ENCODE measurements at regions not wholly inside any gene's neighbourhood (a gene's known extent, or its start where the extent isn't known, plus 50 kb on each side); places are given as distances from the start of the nearest gene placed in this dataset.

DNA sequence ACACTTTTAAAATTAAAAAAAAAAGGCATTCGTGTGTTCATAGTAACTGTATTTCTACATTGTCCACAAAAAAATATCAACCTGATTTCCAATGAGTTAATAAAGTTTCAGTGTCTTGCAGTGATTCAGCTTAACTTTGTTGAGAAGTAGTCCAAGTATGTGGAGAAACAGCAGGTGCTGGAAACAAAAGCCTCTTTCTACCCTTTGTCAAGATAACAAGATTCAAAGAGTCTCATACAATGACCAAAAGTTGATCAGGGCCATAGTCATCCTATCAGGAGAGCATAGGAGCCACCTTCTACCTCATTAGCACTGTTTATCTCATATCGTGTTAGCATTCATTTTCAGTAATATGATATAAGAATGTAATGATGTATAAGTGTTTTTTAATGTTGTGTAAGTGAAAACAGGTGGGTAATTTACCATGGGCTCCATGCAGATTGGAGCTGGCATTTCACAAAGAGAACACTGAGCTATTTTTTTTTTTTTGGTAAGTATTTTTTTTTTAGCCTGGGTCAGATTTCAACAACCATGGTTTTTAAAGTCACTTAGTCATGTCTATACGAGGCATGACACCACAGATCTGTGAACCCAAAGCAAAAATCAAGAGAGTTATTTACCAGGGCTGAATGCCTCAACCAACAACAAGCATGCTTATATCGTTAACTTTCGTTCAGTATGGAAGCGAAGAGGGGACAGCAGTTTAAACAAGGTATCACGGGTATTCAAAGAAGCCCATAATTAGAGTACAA, 165.0 kb upstream of the ZNF521 start:
- no peak overlapping the region for H3K4me3 Mint-ChIP-seq (ENCODE audit: unreplicated experiment)

DNA sequence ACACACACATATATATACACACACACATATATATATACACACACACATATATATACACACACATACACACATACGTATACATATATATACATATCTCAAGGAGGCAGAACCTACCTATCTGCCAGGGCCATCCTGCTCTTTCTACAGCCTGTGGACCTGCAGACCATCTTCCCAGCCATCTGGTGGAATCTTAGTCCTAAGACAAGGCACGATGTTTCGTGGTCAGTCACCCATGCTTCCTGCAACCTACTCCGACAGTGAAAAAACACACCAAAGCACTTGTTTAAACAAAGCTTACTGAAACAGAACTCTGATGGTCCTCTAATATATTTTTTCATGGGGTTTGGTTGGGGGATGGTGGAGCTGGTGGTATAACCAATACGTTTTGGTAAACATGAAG, 164.2 kb upstream of the ZNF521 start:
- no peaks in the 10 kb centered on the region for H3K27me3 Mint-ChIP-seq (ENCODE audit: unreplicated experiment)
- H3K36me3 Mint-ChIP-seq (ENCODE audit: unreplicated experiment) = no peaks in the 10 kb centered on the region
- no peaks in the 10 kb centered on the region for H3K9me3 Mint-ChIP-seq (ENCODE audit: unreplicated experiment)
- no peak overlapping the region for H3K27ac Mint-ChIP-seq (ENCODE audit: unreplicated experiment)
- no peak overlapping the region for H3K4me3 Mint-ChIP-seq (ENCODE audit: unreplicated experiment)
- peaks cover 29% of the 10 kb centered on the region for H3K4me1 Mint-ChIP-seq (ENCODE audit: unreplicated experiment)
- no peak for DNase-seq (ENCODE audit: extremely low spot score, unreplicated experiment)
- TF ChIP-seq, protein P1, sequence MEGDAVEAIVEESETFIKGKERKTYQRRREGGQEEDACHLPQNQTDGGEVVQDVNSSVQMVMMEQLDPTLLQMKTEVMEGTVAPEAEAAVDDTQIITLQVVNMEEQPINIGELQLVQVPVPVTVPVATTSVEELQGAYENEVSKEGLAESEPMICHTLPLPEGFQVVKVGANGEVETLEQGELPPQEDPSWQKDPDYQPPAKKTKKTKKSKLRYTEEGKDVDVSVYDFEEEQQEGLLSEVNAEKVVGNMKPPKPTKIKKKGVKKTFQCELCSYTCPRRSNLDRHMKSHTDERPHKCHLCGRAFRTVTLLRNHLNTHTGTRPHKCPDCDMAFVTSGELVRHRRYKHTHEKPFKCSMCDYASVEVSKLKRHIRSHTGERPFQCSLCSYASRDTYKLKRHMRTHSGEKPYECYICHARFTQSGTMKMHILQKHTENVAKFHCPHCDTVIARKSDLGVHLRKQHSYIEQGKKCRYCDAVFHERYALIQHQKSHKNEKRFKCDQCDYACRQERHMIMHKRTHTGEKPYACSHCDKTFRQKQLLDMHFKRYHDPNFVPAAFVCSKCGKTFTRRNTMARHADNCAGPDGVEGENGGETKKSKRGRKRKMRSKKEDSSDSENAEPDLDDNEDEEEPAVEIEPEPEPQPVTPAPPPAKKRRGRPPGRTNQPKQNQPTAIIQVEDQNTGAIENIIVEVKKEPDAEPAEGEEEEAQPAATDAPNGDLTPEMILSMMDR (IDR thresholded peaks at IDR 0.05) = no peak

More for the DNA sequence above, 165.0 kb upstream of the ZNF521 start:
- Mint-ChIP-seq H3K27me3 (ENCODE audit: unreplicated experiment) (no peaks in the 10 kb centered on the region), H3K9me3 (ENCODE audit: unreplicated experiment) (no peaks in the 10 kb centered on the region), H3K4me1 (ENCODE audit: unreplicated experiment) (peaks cover 29% of the 10 kb centered on the region), H3K27ac (ENCODE audit: unreplicated experiment) (peak overlapping the region; percentile 80), H3K36me3 (ENCODE audit: unreplicated experiment) (no peaks in the 10 kb centered on the region)
- no peak for DNase-seq (ENCODE audit: extremely low spot score, unreplicated experiment)
- TF ChIP-seq, protein P1 (IDR thresholded peaks at IDR 0.05) = no peak

DNA sequence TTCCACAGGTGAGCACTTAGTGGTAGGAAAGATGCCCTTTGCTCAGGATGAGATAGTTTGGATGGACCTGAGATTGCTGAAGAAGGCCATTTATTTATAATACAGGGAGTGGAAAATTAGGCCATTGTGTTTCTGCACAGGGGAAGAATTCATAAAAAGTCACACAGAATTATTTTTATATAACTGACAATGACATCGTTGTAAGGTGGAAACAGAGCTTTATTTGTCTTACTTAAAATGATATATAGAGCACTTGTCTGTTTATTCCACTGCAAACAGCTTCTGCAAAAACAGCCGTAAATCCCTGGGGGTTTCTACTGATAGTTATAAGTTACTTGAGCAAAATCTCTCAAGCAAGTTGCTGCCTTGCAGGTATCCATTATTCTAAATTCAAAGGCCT, 158.1 kb upstream of the ZNF521 start:
- Mint-ChIP-seq H3K4me1 (ENCODE audit: unreplicated experiment) (no peaks in the 10 kb centered on the region), H3K36me3 (ENCODE audit: unreplicated experiment) (no peaks in the 10 kb centered on the region), H3K9me3 (ENCODE audit: unreplicated experiment) (peaks cover 10% of the 10 kb centered on the region), H3K27me3 (ENCODE audit: unreplicated experiment) (peaks cover 23% of the 10 kb centered on the region), H3K27ac (ENCODE audit: unreplicated experiment) (no peak overlapping the region), H3K4me3 (ENCODE audit: unreplicated experiment) (no peak overlapping the region)
- no peak for DNase-seq (ENCODE audit: extremely low spot score, unreplicated experiment)
- TF ChIP-seq, protein P1 (IDR thresholded peaks at IDR 0.05) = no peak

DNA sequence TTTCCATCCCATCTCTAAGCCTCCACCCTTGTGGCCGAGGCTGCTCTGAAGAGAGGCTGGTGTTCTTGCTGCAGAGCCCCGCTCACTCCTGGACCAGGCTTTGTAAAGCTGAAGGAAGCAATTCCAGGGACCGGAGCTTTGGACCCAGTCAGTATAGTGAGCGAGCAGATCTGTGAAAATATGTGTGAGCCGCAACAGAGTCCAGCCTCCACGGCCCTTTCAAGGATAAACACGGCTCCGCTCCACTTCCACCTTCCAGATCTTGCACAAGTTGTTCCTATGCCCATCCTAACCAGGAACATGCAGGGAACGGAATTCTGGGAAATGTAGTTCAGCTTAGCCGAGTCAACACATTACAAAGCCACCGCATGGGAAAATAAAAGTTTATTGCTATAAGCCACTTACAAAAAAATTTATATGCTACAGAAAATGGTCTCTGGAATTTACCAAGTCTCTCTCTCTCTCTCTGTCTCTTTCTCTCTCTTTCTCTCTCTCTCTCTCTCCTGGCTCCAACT, 151.7 kb upstream of the ZNF521 start:
- H3K9me3 Mint-ChIP-seq (ENCODE audit: unreplicated experiment) = peaks cover 15% of the 10 kb centered on the region
- H3K27me3 Mint-ChIP-seq (ENCODE audit: unreplicated experiment) = peaks cover 17% of the 10 kb centered on the region
- TF ChIP-seq, protein P1 (IDR thresholded peaks at IDR 0.05) = no peak
- no peak overlapping the region for H3K27ac Mint-ChIP-seq (ENCODE audit: unreplicated experiment)
- peaks cover 10% of the 10 kb centered on the region for H3K4me1 Mint-ChIP-seq (ENCODE audit: unreplicated experiment)
- no peaks in the 10 kb centered on the region for H3K36me3 Mint-ChIP-seq (ENCODE audit: unreplicated experiment)
- DNase-seq (ENCODE audit: extremely low spot score, unreplicated experiment) = no peak
- peak overlapping the region; percentile 65 for H3K4me3 Mint-ChIP-seq (ENCODE audit: unreplicated experiment)

DNA sequence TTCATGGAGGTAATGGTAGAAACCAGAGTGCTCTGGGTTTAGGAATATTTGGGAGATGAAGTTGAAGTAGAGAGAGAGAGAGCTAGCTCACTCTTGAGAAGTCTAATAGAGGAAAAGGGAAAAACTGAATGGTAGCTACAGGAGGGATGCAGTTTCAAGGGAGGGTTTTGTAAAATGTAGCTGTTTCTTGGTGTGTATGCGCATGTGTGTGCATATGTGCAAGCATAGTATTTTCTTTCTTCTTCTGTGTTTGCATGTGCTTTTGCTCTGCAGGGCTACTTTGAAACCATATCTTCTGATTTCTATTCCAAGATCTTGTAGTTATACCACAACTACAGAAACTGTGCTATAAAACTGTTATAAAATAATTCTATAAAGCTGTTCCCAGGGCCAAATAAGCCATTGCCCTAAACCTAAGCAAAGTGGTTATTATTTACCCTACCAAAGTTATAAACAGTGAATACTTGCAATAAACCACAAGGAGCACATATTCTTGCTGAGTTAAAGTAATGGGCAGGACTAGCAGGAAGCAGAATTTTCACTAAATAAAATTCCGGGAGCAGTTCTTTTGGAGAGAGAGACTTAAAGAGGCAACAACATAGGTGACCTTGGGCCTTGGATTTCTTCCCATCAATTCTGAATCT, 145.3 kb upstream of the ZNF521 start:
- H3K36me3 Mint-ChIP-seq (ENCODE audit: unreplicated experiment) = no peaks in the 10 kb centered on the region
- no peak for DNase-seq (ENCODE audit: extremely low spot score, unreplicated experiment)
- peaks cover 16% of the 10 kb centered on the region for H3K27me3 Mint-ChIP-seq (ENCODE audit: unreplicated experiment)
- no peaks in the 10 kb centered on the region for H3K4me1 Mint-ChIP-seq (ENCODE audit: unreplicated experiment)
- H3K4me3 Mint-ChIP-seq (ENCODE audit: unreplicated experiment) = no peak overlapping the region
- peaks cover 22% of the 10 kb centered on the region for H3K9me3 Mint-ChIP-seq (ENCODE audit: unreplicated experiment)
- no peak overlapping the region for H3K27ac Mint-ChIP-seq (ENCODE audit: unreplicated experiment)
- TF ChIP-seq, protein P1 (IDR thresholded peaks at IDR 0.05) = no peak

All from osteocyte (in vitro differentiated cells).